Neuronal stem cell (in vitro differentiated cells): ENCODE measurements at regions not wholly inside any gene's neighbourhood (a gene's known extent, or its start where the extent isn't known, plus 50 kb on each side); places are given as distances from the start of the nearest gene placed in this dataset.

Source experiments
- DNase-seq: peaks from one replicate; pipeline ENCODE4 v3.0.0-alpha.2; 2013; ENCODE audit warnings: low spot score
- H2AFZ ChIP-seq: one replicate; pipeline ENCODE4 v1.6.1; 2013; ENCODE audit warnings: mild to moderate bottlenecking, low read length, inconsistent platforms
- H2AK5ac ChIP-seq: 2 replicates; pipeline ENCODE4 v1.6.1; 2013; ENCODE audit warnings: low read depth, mild to moderate bottlenecking, inconsistent platforms, low read length, moderate library complexity, mixed read lengths
- H2BK120ac ChIP-seq: 2 replicates; pipeline ENCODE4 v1.6.1; 2013; ENCODE audit warnings: low read depth, mild to moderate bottlenecking, inconsistent platforms, low read length, moderate library complexity, mixed read lengths
- H2BK12ac ChIP-seq: one replicate; pipeline ENCODE4 v1.6.1; 2013; ENCODE audit warnings: low read length, inconsistent platforms
- H2BK15ac ChIP-seq: 2 replicates; pipeline ENCODE4 v1.6.1; 2013; ENCODE audit warnings: mild to moderate bottlenecking, low read length, inconsistent platforms, mixed read lengths
- H2BK5ac ChIP-seq: one replicate; pipeline ENCODE4 v1.6.1; 2013; ENCODE audit warnings: inconsistent platforms, mild to moderate bottlenecking, low read length, moderate library complexity
- H3K14ac ChIP-seq: one replicate; pipeline ENCODE4 v1.6.1; 2013; ENCODE audit warnings: low read length, inconsistent platforms
- H3K18ac ChIP-seq: 2 replicates; pipeline ENCODE4 v1.6.1; 2013; ENCODE audit warnings: low read length, inconsistent platforms
- H3K23ac ChIP-seq: 2 replicates; pipeline ENCODE4 v1.6.1; 2013; ENCODE audit warnings: low read depth, mild to moderate bottlenecking, mixed read lengths, low read length, inconsistent platforms; ENCODE audit not compliant: poor library complexity
- H3K27ac ChIP-seq: replicated peaks from 3 replicates; pipeline ENCODE4 v1.5.1; 2013; ENCODE audit warnings: low read length, inconsistent platforms
- H3K27me3 ChIP-seq, 3 experiments: 2 replicates each; pipeline ENCODE4 v1.6.1; 2013; ENCODE audit warnings: low read length in 3 of 3, mild to moderate bottlenecking in 2 of 3, inconsistent platforms in 1 of 3, low read depth in 1 of 3, mixed read lengths in 1 of 3, moderate library complexity in 1 of 3; ENCODE audit not compliant: control insufficient read depth in 3 of 3, insufficient read depth in 3 of 3
- H3K36me3 ChIP-seq, 2 donors: replicated peaks in 1 of 2; 2 replicates each; pipeline ENCODE4 v1.6.1; 2013; ENCODE audit warnings: low read length in 2 of 2; ENCODE audit not compliant: control insufficient read depth in 2 of 2, insufficient read depth in 2 of 2
- H3K4ac ChIP-seq: 2 replicates; pipeline ENCODE4 v1.6.1; 2013; ENCODE audit warnings: inconsistent platforms, mild to moderate bottlenecking, low read length, moderate library complexity
- H3K4me1 ChIP-seq, 2 donors: 1 replicate in 1 of 2; 2 replicates in 1 of 2; pipeline ENCODE4 v1.6.1; 2013; ENCODE audit warnings: low read length in 2 of 2, low read depth in 1 of 2; ENCODE audit not compliant: control insufficient read depth in 2 of 2, insufficient read depth in 1 of 2
- H3K4me2 ChIP-seq: one replicate; pipeline ENCODE4 v1.6.1; 2013; ENCODE audit warnings: mild to moderate bottlenecking, low read length, inconsistent platforms; ENCODE audit not compliant: insufficient read depth, poor library complexity, severe bottlenecking
- H3K4me3 ChIP-seq, 2 donors: 2 replicates each; pipeline ENCODE4 v1.5.1; 2013; ENCODE audit warnings: low read length in 2 of 2, mild to moderate bottlenecking in 2 of 2, inconsistent platforms in 1 of 2, moderate library complexity in 1 of 2
- H3K79me1 ChIP-seq: one replicate; pipeline ENCODE4 v1.6.1; 2013; ENCODE audit warnings: low read depth, mild to moderate bottlenecking, inconsistent platforms, low read length, moderate library complexity
- H3K9ac ChIP-seq: one replicate; pipeline ENCODE4 v1.6.1; 2013; ENCODE audit warnings: mild to moderate bottlenecking, low read depth, low read length, inconsistent platforms; ENCODE audit not compliant: poor library complexity
- H3K9me3 ChIP-seq, 2 donors: replicated peaks in 1 of 2; 2 replicates each; pipeline versions ENCODE3 to v1.6.1; 2013; ENCODE audit warnings: low read length in 2 of 2, mild to moderate bottlenecking in 2 of 2, inconsistent platforms in 1 of 2, low read depth in 1 of 2, mixed read lengths in 1 of 2, moderate library complexity in 1 of 2; ENCODE audit not compliant: control insufficient read depth in 2 of 2, insufficient read depth in 1 of 2
- H4K8ac ChIP-seq: one replicate; pipeline ENCODE4 v1.6.1; 2013; ENCODE audit warnings: low read depth, mild to moderate bottlenecking, inconsistent platforms, low read length, moderate library complexity
- H4K91ac ChIP-seq: one replicate; pipeline ENCODE4 v1.6.1; 2013; ENCODE audit warnings: low read length, low read depth, mild to moderate bottlenecking, inconsistent platforms; ENCODE audit not compliant: poor library complexity
- WGBS, 2 donors: extraction: QIAGEN DNeasy Blood & Tissue Kit; methylation state at CpG; one replicate each; pipeline ENCODE4 v1.1.7; 2013; ENCODE audit warnings: missing lambda C conversion rate in 2 of 2, mixed read lengths in 1 of 2; ENCODE audit not compliant: insufficient read length in 2 of 2, insufficient replicate concordance in 1 of 2; ENCODE audit errors: extremely low coverage in 2 of 2; 5-methylcytosine and 5-hydroxymethylcytosine counted together

- Histone ChIP-seq H3K4me1 (peaks cover 0 to 6% of the 10 kb centered on the region in 2 donors), H2BK15ac (no peak overlapping the region), H3K9me3 (no peaks in the 10 kb centered on the region), H3K27me3 (no peaks in the 10 kb centered on the region), H2AK5ac (no peak overlapping the region), H3K18ac (no peak overlapping the region), H3K9ac (no peak overlapping the region), H3K23ac (no peak overlapping the region), H4K91ac (no peak overlapping the region), H3K27ac (no peak overlapping the region), H3K14ac (no peak overlapping the region), H3K36me3 (no peaks in the 10 kb centered on the region), H2BK12ac (no peak overlapping the region), H3K4me2 (no peak overlapping the region), H3K4me3 (no peak overlapping the region), H2BK120ac (no peak overlapping the region), H3K79me1 (no peaks in the 10 kb centered on the region), H2BK5ac (no peak overlapping the region), H3K4ac (no peak overlapping the region), H4K8ac (no peak overlapping the region), H2AFZ (no peak overlapping the region)
- no CpG with 5 or more reads among the region's 4 CpGs for WGBS, 2 donors
- DNase-seq = no peak
These were observed 75.6 kb downstream of the ICOS start for GRCh38 chr2:204012072-204012653.

- no peak overlapping the region for H3K18ac ChIP-seq
- no peak overlapping the region for H2AFZ ChIP-seq
- H3K27me3 ChIP-seq = peaks cover 0 to 2% (median 0%) of the 10 kb centered on the region in 3 experiments
- no peak overlapping the region for H3K4me3 ChIP-seq
- no peak overlapping the region for H3K23ac ChIP-seq
- no peak overlapping the region for H3K9ac ChIP-seq
- no peak overlapping the region for H3K14ac ChIP-seq
- no peak overlapping the region for H3K4me2 ChIP-seq
- H3K27ac ChIP-seq = no peak overlapping the region
- H3K9me3 ChIP-seq = no peaks in the 10 kb centered on the region
- H3K4ac ChIP-seq = no peak overlapping the region
- DNase-seq = no peak
- no peak overlapping the region for H4K8ac ChIP-seq
- H2AK5ac ChIP-seq = no peak overlapping the region
- no peaks in the 10 kb centered on the region for H3K79me1 ChIP-seq
- peaks cover 2 to 6% of the 10 kb centered on the region in 2 donors for H3K4me1 ChIP-seq
- no peak overlapping the region for H2BK12ac ChIP-seq
- no peak overlapping the region for H2BK15ac ChIP-seq
- H3K36me3 ChIP-seq = no peaks in the 10 kb centered on the region
- H2BK120ac ChIP-seq = no peak overlapping the region
- WGBS, 2 donors = no CpG with 5 or more reads among the region's 8 CpGs
- no peak overlapping the region for H2BK5ac ChIP-seq
- no peak overlapping the region for H4K91ac ChIP-seq
These were observed 78.7 kb downstream of the ICOS start for GRCh38 chr2:204015118-204015843.

GRCh38 chr2:204018717-204019116, 82.2 kb downstream of the ICOS start:
- Histone ChIP-seq H3K36me3 (no peaks in the 10 kb centered on the region), H3K4me1 (peaks cover 0 to 4% of the 10 kb centered on the region in 2 donors), H3K27me3 (peaks cover 0 to 7% (median 0%) of the 10 kb centered on the region in 3 experiments), H2BK120ac (no peak overlapping the region), H2BK12ac (no peak overlapping the region), H3K23ac (no peak overlapping the region), H3K27ac (no peak overlapping the region), H3K4me2 (no peak overlapping the region), H2BK5ac (no peak overlapping the region), H3K4ac (no peak overlapping the region), H3K14ac (no peak overlapping the region), H2AFZ (no peak overlapping the region), H3K79me1 (no peaks in the 10 kb centered on the region), H3K4me3 (no peak overlapping the region), H3K18ac (no peak overlapping the region), H3K9ac (no peak overlapping the region), H4K91ac (no peak overlapping the region), H2BK15ac (no peak overlapping the region), H4K8ac (no peak overlapping the region), H3K9me3 (no peaks in the 10 kb centered on the region), H2AK5ac (no peak overlapping the region)
- WGBS, 2 donors = no CpG with 5 or more reads among the region's 6 CpGs
- DNase-seq = no peak

GRCh38 chr2:204019572-204020501, 83.3 kb downstream of the ICOS start:
- WGBS, 2 donors = no CpG with 5 or more reads among the region's 6 CpGs
- no peak overlapping the region for H4K8ac ChIP-seq
- H2BK15ac ChIP-seq = no peak overlapping the region

More at GRCh38 chr2:204019572-204020501, 83.3 kb downstream of the ICOS start:
- H3K27ac ChIP-seq = no peak overlapping the region
- no peaks in the 10 kb centered on the region for H3K9me3 ChIP-seq
- H3K79me1 ChIP-seq = no peaks in the 10 kb centered on the region
- no peak overlapping the region for H2BK120ac ChIP-seq
- DNase-seq = no peak
- H2AFZ ChIP-seq = no peak overlapping the region
- peaks cover 0 to 7% (median 0%) of the 10 kb centered on the region in 3 experiments for H3K27me3 ChIP-seq
- no peak overlapping the region for H3K18ac ChIP-seq
- H3K9ac ChIP-seq = no peak overlapping the region
- H4K91ac ChIP-seq = no peak overlapping the region
- H2BK12ac ChIP-seq = no peak overlapping the region
- H3K23ac ChIP-seq = no peak overlapping the region
- no peak overlapping the region for H3K4me3 ChIP-seq
- H3K4ac ChIP-seq = no peak overlapping the region
- H3K4me1 ChIP-seq = peaks cover under 1 to 4% of the 10 kb centered on the region in 2 donors
- no peak overlapping the region for H2BK5ac ChIP-seq
- H3K36me3 ChIP-seq = no peaks in the 10 kb centered on the region
- H2AK5ac ChIP-seq = no peak overlapping the region
- no peak overlapping the region for H3K14ac ChIP-seq
- H3K4me2 ChIP-seq = no peak overlapping the region
